Right renal pelvis (tissue), 4 donors: ENCODE measurements at regions not wholly inside any gene's neighbourhood (a gene's known extent, or its start where the extent isn't known, plus 50 kb on each side); places are given as distances from the start of the nearest gene placed in this dataset.
"Not testable (repeated sequence)": the region's sequence is repeated elsewhere in the genome, so short reads cannot be mapped to it uniquely, and the experiment has no call there.

Source experiments
- DNase-seq, 4 donors: peaks; one replicate each; pipeline ENCODE4 v3.0.0-alpha.2; 2013; ENCODE audit warnings: low read depth in 4 of 4, low spot score in 3 of 4, missing footprints in 1 of 4

GRCh38 chr19:28583242-28583641 is 629.7 kb downstream of the UQCRFS1 start:
- no peak for DNase-seq

DNA sequence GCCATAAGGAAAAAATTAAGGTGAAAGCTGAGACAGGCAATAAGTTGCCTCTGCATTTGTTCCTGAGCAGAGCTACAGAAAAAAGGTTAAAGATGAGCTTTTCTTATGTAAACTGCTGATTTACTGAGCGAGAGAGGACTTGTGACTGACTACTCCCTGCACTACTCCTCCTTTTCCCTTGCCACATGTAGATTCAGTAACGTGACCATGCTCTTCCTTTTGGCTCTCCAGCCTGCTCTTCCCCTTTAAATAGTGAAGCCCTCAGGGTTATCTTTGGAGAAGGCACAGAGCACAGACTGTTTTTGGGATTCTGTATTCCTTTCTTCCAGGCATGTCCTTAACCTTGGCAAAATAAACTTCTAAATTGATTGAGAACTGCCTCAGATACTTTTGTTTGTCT is 630.2 kb downstream of the UQCRFS1 start:
- DNase-seq: no peak

- DNase-seq: no peak
Measured at GRCh38 chr19:28582344-28582743, 630.6 kb downstream of the UQCRFS1 start.

DNA sequence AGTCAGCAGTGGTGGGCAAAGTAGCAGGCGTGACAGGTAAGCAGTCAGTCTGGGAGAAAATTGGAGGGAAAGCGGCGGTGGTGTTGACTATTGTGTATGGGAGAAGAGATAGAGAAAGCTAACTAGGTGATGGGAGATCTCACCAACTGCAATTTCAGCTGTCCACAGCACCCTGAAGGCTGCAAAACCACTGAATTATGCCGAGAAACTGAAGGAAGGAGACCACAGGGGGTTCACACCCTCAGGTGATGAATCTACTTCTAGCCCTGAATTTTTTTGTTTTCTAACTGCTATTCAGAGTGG is 631.5 kb downstream of the UQCRFS1 start:
- DNase-seq: no peak

DNA sequence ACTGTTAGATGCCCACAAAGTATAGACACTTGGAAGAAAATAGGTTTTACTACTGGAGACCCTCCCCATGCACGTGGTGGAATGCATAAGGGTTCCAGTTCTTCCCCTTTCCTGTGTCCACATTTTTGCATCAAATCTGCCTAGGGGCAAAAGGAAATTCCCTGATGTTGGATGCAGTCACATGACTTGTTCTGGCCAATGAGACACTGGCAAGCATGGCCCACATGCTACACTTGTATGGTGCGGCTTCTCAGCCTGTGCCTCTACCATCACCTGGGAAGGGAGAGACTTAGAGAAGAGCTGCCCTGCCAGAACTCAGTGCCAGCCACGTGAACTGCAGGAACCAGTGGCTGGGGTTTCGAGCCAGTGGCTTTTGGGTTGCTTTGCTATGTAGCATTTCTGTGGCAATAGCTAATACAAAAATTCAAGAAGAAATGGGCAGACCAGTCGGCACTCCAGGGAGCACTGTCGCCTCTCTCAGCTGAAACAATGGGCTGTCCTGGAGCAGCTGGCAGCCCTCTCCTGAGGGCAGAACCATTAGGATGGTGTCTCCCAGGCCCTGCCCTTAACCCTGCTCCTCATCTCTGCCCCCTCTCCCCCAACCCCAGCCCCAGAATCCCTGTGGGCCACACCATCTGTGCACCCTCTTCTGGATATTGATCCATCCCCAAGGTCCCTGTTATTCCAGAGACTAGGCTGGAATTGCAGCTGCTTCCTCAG is 634.0 kb downstream of the UQCRFS1 start:
- DNase-seq: no peak

DNA sequence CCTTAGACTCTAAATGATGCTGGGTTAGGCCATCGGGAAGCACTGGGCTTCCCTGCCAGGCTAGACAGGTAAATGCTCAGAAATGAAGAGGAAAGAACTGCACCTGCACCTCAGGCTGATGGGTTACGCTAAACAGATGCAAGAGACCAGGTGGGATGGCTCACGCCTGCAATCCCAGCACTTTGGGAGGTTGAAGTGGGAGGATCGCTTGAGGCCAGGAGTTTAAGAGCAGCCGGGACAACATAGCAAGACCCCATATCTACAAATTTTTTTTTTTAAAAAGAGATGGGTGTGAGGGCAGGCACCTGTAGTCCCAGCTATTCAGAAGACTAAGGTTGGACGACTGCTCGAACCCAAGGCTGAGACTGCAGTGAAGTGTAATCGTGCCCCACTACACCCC is 634.7 kb downstream of the UQCRFS1 start:
- DNase-seq: no peak

- DNase-seq: no peak
Measured at GRCh38 chr19:28577666-28578065, 635.3 kb downstream of the UQCRFS1 start.

GRCh38 chr19:28577233-28577632 is 635.7 kb downstream of the UQCRFS1 start:
- DNase-seq: peak in 2 of 4 donors; percentile 51 to 54

DNA sequence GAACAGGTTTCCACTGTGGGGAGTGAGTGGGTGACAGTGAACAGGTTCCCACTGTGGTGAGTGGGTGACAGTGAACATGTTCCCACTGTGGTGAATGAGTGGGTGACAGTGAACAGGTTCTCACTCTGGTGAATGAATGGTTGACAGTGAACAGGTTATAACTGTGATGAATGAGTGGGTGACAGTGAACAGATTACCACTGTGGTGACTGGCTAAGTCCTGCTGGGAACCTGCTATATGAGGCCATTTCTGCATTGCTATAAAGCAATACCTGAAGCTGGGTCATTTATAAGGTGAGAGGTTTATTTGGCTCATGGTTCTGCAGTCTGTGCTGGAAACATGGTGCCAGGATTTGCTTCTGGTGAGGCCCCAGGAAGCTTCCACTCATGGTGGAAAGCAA is 637.1 kb downstream of the UQCRFS1 start:
- DNase-seq: no peak

GRCh38 chr19:28575312-28575711 is 637.6 kb downstream of the UQCRFS1 start:
- DNase-seq: not testable (repeated sequence)

- no peak for DNase-seq
Measured at GRCh38 chr19:28574212-28574611, 638.7 kb downstream of the UQCRFS1 start.

DNA sequence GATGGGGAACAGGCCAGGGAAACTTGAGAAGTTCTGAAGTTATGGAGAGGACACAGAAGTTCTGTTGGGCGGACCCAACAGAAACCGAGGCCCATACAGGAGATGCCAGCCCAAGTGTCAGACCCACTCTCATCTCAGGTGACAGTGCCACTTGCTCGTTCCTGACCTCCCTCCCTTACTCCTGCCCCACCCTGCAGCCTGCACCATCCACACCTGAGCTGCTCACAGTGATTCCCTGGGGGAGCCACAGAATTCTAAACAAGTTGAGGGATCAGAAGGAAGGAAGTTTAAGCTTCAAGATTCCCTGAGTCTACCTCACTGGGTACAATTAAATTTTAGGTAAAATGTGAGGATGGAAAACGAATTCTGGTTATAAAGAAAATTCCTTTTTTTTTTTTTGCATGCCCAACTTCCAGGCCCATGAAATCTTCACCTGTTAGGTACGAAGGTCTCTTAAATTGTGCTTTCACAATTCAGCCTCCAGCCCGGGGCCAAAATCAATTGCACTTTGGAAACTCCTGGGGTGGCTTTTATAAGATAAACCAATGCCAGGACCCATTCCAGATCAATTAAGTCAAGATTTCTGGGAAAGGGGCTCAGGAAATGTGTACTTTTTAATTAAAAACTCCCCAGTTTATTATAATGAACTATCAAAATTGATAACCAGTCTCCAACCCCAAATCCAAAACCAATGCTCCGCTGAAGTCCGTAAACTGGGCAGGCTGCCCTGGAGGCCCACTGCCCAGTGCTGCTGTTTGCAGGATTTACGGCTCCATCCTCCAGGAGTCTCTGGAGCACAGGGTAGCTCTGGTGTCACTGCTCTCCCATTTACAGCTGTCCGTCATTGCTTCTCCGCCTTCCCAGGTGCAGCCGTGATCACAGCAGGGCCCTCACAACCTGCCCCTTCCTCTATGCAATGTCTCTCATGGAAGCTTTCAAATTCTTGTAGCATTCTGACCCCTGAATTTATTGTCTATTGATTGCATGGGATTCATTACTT is 643.5 kb downstream of the UQCRFS1 start:
- DNase-seq: no peak

DNA sequence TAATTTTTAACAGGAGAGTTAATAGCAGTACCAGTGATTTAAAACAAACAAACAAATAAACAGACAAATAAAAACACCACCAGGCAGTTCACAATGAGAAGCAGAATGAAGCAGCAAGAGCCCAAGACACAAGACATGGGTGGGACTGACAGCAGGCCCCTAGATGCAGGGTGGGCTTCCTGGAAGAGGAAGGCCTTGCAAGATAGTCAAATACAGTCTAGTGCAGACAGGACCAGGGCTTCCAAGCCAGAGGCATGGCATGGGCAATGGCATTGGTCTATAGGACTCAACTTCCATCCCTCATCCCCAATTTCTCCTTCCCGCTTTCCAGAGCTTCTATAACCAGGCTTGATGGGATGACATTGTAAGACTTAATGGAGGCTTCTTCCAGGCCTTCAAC is 645.1 kb downstream of the UQCRFS1 start:
- no peak for DNase-seq

- no peak for DNase-seq
Measured at GRCh38 chr19:28563964-28564921, 648.7 kb downstream of the UQCRFS1 start.

DNA sequence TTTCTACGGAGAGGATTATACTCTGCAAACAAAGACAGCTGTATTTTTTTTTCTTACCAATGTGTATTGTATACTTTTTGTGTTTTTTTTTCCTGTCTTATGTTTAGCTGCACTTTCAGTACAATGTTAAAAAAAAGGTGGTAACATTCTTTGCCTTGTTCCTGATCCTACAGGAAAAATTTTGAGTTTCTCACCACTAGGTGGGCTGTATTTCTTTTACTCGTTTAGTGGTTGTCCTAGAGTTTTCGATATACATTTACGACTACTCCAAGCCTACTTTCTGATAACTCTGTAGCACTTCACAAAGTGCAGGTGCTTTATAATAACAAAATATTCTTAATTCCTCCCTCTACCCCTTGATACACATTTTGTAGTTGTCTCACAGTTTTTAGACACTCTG is 652.2 kb downstream of the UQCRFS1 start:
- DNase-seq: no peak

DNA sequence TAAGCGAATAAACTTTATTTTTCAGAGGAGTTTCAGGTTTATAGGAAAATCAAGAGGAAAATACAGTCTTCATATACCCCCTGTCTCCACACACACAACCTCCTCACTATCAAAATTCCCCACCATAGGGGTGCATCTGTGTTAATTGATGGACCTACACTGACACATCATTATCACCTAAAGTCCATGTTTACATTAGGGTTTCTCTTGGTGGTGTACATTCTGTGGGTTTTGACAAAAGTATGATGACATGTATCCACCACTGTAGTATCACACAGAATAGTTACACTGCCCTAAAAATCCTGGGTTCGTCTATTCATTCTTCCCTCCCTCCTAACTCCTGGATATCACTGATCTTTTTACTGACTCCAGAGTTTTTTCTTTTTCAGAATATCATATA is 654.2 kb downstream of the UQCRFS1 start:
- DNase-seq: no peak

GRCh38 chr19:28556371-28556770 is 656.6 kb downstream of the UQCRFS1 start:
- DNase-seq: no peak

DNA sequence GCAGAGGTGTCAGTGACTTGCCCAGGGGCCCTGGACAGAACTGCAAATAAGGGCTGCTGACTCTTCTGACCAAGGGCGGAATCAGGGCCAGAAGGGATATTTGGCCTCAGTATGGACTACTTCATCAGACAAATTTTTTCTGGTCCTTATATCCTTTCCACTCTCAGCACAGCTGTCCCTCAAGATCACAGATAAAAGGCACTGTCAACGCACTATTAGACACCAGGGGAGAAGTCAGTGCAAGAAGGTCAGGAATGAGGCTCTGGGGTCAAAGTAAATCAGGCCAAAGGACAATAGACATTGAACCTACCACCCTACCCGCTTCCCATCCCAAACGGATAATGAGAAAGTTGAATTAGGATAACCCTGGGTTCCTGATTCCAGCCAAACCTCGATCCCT is 657.6 kb downstream of the UQCRFS1 start:
- no peak for DNase-seq

DNA sequence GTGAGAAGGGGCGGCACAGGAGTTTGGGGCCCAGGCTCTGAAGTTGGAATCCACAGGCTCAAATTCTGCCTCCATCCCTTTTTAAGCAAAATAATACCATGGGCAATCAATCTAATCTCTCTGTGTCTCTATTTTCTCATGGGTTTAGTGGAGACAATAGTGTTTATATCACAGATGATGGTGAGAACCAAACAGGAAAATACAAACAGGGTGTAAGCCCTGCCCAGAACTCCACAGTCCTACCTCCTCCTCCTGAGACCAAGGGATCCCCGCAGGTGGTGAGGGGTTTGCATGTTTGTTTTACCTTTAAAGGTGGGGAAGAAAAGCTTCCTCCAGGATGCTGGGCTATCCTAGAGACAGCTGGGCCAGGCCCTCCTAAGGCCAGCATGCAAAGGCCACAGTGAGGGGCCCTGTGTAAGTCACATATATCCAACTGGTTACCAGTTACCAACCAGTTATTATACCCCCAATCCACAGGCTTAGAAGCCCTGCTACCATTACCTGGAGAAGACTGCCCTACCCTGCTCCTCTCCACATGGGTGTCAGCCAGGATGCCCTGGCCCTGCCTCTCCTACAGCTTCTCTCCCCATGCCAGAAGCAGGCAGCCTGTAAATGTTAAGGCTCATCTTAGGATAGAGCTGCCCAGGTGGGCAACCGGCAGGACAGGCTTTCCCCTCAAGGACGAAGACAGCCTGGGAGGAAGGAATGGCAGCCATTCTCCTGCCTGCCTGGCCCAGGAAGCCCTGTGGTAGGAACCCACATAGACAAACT is 658.4 kb downstream of the UQCRFS1 start:
- DNase-seq: no peak

GRCh38 chr19:28553764-28554163 is 659.2 kb downstream of the UQCRFS1 start:
- DNase-seq: no peak
